Erythroblast (primary cell): ENCODE measurements at regions not wholly inside any gene's neighbourhood (a gene's known extent, or its start where the extent isn't known, plus 50 kb on each side); places are given as distances from the start of the nearest gene placed in this dataset.

Source experiments
- GATA1 ChIP-seq: IDR thresholded peaks from 2 replicates; pipeline ENCODE4 v1.6.1; 2011; ENCODE audit warnings: low read depth, mild to moderate bottlenecking, control low read depth, low read length, moderate library complexity
- POLR2A ChIP-seq: IDR thresholded peaks from 2 replicates; pipeline ENCODE4 v1.6.1; 2011; ENCODE audit warnings: mild to moderate bottlenecking, low read length

DNA sequence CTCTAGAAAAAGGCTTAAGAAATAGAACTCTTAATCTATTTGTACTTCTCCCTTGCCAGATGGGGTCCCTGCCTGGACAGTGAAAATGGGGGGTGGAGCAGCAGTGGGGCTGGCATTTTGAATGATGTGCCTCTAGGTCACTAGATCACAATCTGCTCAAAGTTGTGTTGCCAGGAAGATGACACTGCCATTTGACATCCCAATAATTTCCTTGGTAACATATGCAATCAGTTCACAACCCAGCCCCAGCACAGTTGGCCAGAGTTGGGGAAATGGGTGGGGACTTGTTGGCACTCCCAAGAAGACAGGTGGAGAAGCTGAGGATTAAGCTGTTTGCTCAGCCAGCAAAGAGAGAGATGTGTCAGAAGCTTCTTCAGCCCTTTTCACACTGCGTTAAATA lies 558.3 kb upstream of the KLHL29 start:
- no peak for TF ChIP-seq POLR2A
- no peak for TF ChIP-seq GATA1
